AG10803 (cell line): ENCODE measurements at regions not wholly inside any gene's neighbourhood (a gene's known extent, or its start where the extent isn't known, plus 50 kb on each side); places are given as distances from the start of the nearest gene placed in this dataset.
"Not testable (repeated sequence)": the region's sequence is repeated elsewhere in the genome, so short reads cannot be mapped to it uniquely, and the experiment has no call there.

Experiments
- DNase-seq: peaks from one replicate; pipeline ENCODE4 v3.0.0; 2010; ENCODE audit warnings: low read depth
- H3K4me3 ChIP-seq: 2 replicates; pipeline ENCODE4 v1.5.1; 2011; ENCODE audit warnings: mild to moderate bottlenecking, low read length, control low read depth
- CTCF ChIP-seq: conservative IDR thresholded peaks from 2 replicates; pipeline ENCODE4 v1.5.1; 2011; ENCODE audit warnings: mild to moderate bottlenecking, low read length, control low read depth, inconsistent platforms

- TF ChIP-seq CTCF, result no peak
- DNase-seq, result no peak
- H3K4me3 ChIP-seq, result no peak overlapping the region
These were observed 378.3 kb upstream of the FMR1 start for GRCh38 chrX:147533426-147533825.

GRCh38 chrX:147537172-147537571 is 374.5 kb upstream of the FMR1 start:
- no peak for DNase-seq
- no peak overlapping the region for H3K4me3 ChIP-seq
- no peak for TF ChIP-seq CTCF

- not testable (repeated sequence) for DNase-seq
These were observed 363.7 kb upstream of the FMR1 start for GRCh38 chrX:147548023-147548422.

GRCh38 chrX:147550217-147550616 is 361.5 kb upstream of the FMR1 start:
- TF ChIP-seq CTCF, result no peak
- DNase-seq, result no peak
- no peak overlapping the region for H3K4me3 ChIP-seq

More at GRCh38 chrX:147548023-147548422, 363.7 kb upstream of the FMR1 start:
- not testable (repeated sequence) for H3K4me3 ChIP-seq

GRCh38 chrX:147559191-147559590 is 352.5 kb upstream of the FMR1 start:
- no peak for DNase-seq
- no peak overlapping the region for H3K4me3 ChIP-seq
- TF ChIP-seq CTCF, result no peak

GRCh38 chrX:147565237-147565636 is 346.5 kb upstream of the FMR1 start:
- no peak for TF ChIP-seq CTCF
- DNase-seq, result peak; percentile 0

GRCh38 chrX:147570483-147570882 is 341.2 kb upstream of the FMR1 start:
- DNase-seq, result no peak
- TF ChIP-seq CTCF, result no peak; the same call in 1 of the 2 replicates
- no peak overlapping the region for H3K4me3 ChIP-seq

More at GRCh38 chrX:147565237-147565636, 346.5 kb upstream of the FMR1 start:
- no peak overlapping the region for H3K4me3 ChIP-seq

- no peak for DNase-seq
- no peak overlapping the region for H3K4me3 ChIP-seq
- TF ChIP-seq CTCF, result no peak
These were observed 338.5 kb upstream of the FMR1 start for GRCh38 chrX:147573266-147573665.
